HL-60/S4 (cell line): ENCODE measurements at regions not wholly inside any gene's neighbourhood (a gene's known extent, or its start where the extent isn't known, plus 50 kb on each side); places are given as distances from the start of the nearest gene placed in this dataset.

Experiments used
- in situ Hi-C: fragments of 300-500 bp; cut with MboI; formaldehyde crosslinking; loops from 2 replicates; pipeline ENCODE4 v1.14.3; 2022; ENCODE audit warnings: low sequenced_read_pairs

GRCh38 chr17:77779711-77780539 lies 178.6 kb upstream of the TNRC6C start:
- in situ Hi-C loops: no loop called here

- in situ Hi-C loops: no loop called here
These were observed 177.0 kb upstream of the TNRC6C start for GRCh38 chr17:77781536-77781935.

- in situ Hi-C loops: no loop called here
These were observed 176.3 kb upstream of the TNRC6C start for GRCh38 chr17:77782201-77782600.

- in situ Hi-C loops: no loop called here
These were observed 175.9 kb upstream of the TNRC6C start for GRCh38 chr17:77782611-77783010.

GRCh38 chr17:77783991-77784820 lies 174.3 kb upstream of the TNRC6C start:
- in situ Hi-C loops: no loop called here

- in situ Hi-C loops: no loop called here
These were observed 173.1 kb upstream of the TNRC6C start for GRCh38 chr17:77785312-77785905.

DNA sequence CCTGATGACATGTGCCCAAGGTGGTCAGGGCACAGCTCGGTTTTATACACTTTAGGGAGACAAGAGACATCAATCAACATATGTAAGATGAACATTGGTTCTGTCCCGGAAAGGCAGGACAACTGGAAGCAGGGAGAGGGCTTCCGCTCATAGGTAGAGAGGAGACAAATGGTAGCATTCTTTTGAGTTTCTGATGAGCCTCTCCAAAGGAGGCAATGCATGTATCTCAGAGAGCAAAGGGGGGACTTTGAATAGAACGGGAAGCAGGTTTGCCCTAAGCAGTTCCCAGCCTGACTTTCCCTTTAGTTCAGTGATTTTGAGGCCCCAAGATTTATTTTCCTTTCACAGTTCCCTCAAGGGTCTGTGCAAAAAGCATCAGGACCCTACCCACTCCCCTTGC lies 172.4 kb upstream of the TNRC6C start:
- in situ Hi-C loops: no loop called here

GRCh38 chr17:77786740-77787505 lies 171.6 kb upstream of the TNRC6C start:
- in situ Hi-C loops: no loop called here

GRCh38 chr17:77790143-77790829 lies 168.2 kb upstream of the TNRC6C start:
- in situ Hi-C loops: no loop called here

DNA sequence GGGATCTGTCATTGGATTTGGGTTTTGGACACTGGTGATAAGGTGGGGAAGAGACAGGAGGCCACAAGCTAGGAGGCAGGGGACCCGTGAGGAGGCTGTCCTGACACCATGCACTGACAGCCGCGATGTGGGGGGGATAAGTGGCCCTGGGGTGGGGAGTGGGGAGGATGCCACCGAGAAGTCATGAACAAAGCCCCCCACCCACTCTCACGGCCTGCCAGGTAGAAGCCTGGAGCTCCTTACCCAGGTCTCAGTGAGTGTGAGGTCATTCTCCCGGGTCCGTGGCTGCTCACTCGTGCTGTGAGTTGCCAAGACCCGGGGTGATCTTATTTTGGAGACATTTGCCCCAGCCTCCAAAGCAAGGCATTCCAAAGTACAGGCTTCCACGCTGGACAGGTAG lies 165.9 kb upstream of the TNRC6C start:
- in situ Hi-C loops: no loop called here

DNA sequence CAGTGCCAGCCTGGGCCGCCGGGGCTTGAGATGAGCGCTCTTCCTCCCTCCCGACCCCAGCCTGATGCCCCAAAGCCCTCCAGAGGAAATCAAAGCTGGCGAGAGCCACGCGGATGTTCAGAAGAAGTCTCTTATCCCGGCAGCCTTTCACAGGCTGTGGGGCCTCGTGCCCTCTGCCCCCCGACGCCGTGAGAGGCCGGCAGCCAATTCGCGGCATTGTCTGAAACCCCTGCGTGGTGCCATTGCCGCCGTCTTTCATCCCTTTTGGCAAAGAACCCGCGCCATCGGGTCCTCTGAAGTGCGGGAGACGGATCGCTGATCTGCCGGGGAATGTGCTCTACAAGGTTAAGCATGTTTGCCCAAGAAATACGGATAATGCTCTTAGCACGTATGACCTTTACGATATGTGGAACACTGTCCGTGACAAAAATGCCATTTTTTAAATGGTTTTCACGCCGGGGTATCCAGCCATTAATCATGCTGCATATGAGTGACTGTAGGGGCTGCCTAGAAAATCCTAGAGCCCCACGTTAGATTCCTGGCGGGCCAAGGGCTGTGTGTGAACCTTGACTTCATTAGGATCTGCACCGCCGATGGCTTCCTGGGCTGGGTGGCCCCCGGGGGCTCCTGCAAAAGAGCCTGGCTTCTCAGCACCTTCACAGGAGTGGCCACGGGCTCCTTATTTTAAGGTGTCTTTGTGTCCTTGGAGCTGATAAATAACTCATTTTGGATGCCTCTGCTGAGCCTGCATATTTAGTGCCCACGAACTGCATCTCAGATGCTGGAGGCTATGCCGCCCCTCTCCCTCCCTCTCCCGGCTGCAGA lies 165.1 kb upstream of the TNRC6C start:
- in situ Hi-C loops: no loop called here

DNA sequence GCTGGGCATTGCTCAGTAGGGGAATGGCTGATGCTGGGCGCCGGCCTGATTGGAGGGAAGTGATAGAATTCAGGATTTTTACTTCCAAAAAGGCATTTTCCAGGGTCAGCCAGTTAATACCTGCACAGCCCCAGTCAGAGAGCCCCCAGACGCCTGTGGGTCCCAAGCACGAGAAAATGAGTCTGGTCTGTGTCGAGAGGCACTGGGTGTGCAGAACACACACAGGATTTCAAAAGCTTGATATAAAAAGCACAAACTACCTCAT lies 164.6 kb upstream of the TNRC6C start:
- in situ Hi-C loops: no loop called here

DNA sequence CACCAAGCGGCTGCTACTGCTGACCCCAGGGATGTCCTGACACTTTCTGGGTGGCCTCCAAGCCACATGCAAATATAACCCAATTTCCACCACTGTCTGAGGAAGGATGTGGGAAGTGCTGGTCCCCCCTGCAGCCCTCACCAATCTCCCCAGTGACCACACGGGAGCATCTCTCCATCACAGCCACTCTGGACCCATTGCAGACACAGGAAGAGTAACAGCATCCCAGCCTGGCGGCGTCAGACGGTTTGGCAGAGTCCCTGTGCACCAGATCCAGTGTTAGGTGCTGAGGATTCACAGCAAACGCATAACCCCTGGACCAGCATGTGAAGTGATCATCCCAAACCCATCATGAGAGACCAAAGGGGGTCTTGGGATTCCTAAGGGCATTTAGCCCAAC lies 163.7 kb upstream of the TNRC6C start:
- in situ Hi-C loops: no loop called here

DNA sequence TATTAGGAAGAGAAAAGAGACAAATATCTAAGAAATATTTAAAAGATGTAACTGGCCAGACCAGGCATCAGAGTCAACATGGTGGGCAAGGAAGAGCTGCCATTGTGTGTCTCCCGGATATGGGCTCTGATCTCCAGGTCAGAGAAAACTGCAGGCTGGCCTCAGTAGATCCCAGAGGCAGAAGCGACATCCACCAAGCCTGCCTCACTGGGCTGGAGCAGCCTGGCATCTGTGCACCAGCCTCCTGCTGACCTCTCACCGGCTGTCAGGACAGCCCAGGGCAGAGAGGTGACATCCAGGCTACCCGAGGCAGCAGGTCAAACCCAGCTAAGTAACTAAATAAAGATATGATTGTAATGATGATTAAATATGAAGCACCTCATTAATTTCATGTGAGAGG lies 162.8 kb upstream of the TNRC6C start:
- in situ Hi-C loops: no loop called here

DNA sequence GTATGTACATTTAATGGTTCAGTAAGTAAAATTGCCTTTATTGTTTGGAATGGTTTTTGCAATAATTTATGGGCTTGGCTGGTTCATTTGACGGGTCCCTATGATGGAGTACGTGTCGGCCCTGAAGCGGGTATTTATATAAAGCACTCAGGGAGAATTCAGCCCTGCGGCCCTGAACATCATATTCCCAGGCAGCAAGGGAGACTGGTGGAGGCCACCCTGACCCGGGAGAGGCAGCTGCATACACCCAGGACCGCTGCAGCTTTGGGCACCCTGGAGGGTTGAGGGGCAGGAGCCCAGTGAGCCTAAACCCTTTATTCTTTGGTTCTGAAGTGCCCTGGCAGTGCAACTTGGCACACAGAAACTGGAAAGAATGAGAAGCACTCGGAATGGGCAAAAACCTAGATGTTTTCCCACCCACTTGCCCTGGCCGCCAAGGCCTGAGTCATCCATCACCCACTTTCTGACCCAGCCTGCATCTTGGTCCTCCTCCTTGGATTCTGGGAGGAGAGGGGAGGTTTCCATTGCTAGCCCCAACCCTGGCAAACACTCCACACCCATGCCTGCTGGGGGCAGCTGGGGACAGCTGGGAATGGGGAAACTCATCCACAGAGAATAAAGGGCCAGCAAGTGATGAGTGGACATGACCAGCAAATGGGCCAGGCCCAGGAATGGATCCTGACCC lies 162.2 kb upstream of the TNRC6C start:
- in situ Hi-C loops: no loop called here

DNA sequence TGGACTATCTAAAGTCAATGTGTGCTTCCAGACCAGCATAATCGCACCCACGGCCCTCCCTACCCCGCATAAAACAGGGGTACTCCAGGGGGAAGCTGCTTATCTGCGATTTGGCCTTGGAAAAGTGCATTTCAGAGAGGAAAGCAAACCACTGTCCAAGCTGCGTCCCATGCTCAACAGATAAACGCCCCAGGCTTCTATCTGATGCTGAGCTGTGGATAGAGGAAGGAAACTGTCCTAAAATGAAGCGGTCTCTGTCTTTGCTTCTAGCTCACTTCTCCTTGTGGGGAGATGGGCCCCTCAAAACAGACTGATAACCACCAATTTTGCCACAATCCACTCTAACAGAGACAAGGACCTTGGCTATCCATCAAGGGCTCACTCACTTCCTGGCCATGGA lies 160.5 kb upstream of the TNRC6C start:
- in situ Hi-C loops: no loop called here

GRCh38 chr17:77798481-77798880 lies 160.0 kb upstream of the TNRC6C start:
- in situ Hi-C loops: no loop called here

DNA sequence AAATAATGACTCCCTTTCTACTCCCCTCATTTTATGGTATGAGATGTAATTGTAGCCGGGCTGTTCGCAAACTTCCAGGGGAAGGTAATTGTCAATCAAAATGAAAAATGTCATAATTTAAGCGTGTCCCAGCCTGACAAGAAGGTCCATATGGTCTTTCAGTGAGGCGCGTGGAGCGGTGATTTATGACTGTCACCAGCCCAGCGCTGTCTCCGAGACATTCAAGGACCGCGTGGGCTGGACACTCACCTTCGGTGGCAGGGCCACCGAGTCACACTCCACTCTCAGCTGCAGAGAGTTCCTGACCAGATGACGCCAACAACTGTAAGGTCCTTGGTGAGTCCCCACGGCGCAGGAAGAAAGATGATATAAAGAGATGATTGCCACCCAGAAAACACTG lies 157.7 kb upstream of the TNRC6C start:
- in situ Hi-C loops: no loop called here
